Colonic mucosa (tissue), 4 donors: ENCODE measurements at regions not wholly inside any gene's neighbourhood (a gene's known extent, or its start where the extent isn't known, plus 50 kb on each side); places are given as distances from the start of the nearest gene placed in this dataset.

Experiments
- DNase-seq: peaks from one replicate; pipeline ENCODE4 v3.0.0-alpha.2; 2020
- H3K27ac ChIP-seq: fragments of 200-600 bp; one replicate; pipeline ENCODE4 v1.8.0; 2021
- H3K27me3 ChIP-seq: fragments of 200-600 bp; one replicate; pipeline ENCODE4 v1.8.0; 2021
- H3K36me3 ChIP-seq: fragments of 200-600 bp; one replicate; pipeline ENCODE4 v1.8.0; 2021
- H3K4me1 ChIP-seq: fragments of 200-600 bp; one replicate; pipeline ENCODE4 v1.8.0; 2021; ENCODE audit warnings: mild to moderate bottlenecking
- H3K4me3 ChIP-seq: fragments of 200-600 bp; one replicate; pipeline ENCODE4 v1.8.0; 2021
- H3K9ac ChIP-seq, 2 donors: one replicate each; pipeline ENCODE4 v1.7.0; 2013; ENCODE audit warnings: control low read depth in 2 of 2, low read depth in 2 of 2, low read length in 2 of 2
- H3K9me3 ChIP-seq: fragments of 200-600 bp; one replicate; pipeline ENCODE4 v1.8.0; 2021
- CTCF ChIP-seq: fragments of 200-600 bp; IDR thresholded peaks from one replicate; pipeline ENCODE4 v1.8.0; 2022; ENCODE audit warnings: antibody characterized with exemption, mild to moderate bottlenecking
- intact Hi-C: fragments of 100-400 bp; cut with DNase I; formaldehyde crosslinking; loops from one replicate; pipeline ENCODE4 v1.14.1; 2022
- donor health status: healthy.
- donor health status: DM: no; HTN: no; CAD: no.
- donor health status: DM: no; HTN: no; CAD: no.

- no peaks in the 10 kb centered on the region for H3K27me3 ChIP-seq
- no peak overlapping the region for H3K27ac ChIP-seq
- no peak for TF ChIP-seq CTCF
- no peak overlapping the region for H3K9ac ChIP-seq
- DNase-seq: no peak
- no peaks in the 10 kb centered on the region for H3K36me3 ChIP-seq
- H3K4me1 ChIP-seq: no peaks in the 10 kb centered on the region
- H3K9me3 ChIP-seq: no peaks in the 10 kb centered on the region
- no peak overlapping the region for H3K4me3 ChIP-seq
- intact Hi-C loops: no loop called here
Measured at GRCh38 chr9:118784033-118784432, 585.2 kb downstream of the BRINP1 start.

GRCh38 chr9:118785456-118785855, 583.8 kb downstream of the BRINP1 start:
- no peaks in the 10 kb centered on the region for H3K27me3 ChIP-seq
- no peak for TF ChIP-seq CTCF

GRCh38 chr9:118786877-118787276, 582.4 kb downstream of the BRINP1 start:
- H3K36me3 ChIP-seq: no peaks in the 10 kb centered on the region
- H3K4me1 ChIP-seq: no peaks in the 10 kb centered on the region
- no peak overlapping the region for H3K4me3 ChIP-seq
- H3K9me3 ChIP-seq: no peaks in the 10 kb centered on the region
- no peaks in the 10 kb centered on the region for H3K27me3 ChIP-seq
- no peak overlapping the region for H3K27ac ChIP-seq
- intact Hi-C loops: no loop called here
- DNase-seq: no peak
- no peak overlapping the region for H3K9ac ChIP-seq
- TF ChIP-seq CTCF: no peak

More at GRCh38 chr9:118785456-118785855, 583.8 kb downstream of the BRINP1 start:
- DNase-seq: no peak
- H3K9me3 ChIP-seq: no peaks in the 10 kb centered on the region
- no peak overlapping the region for H3K27ac ChIP-seq
- intact Hi-C loops: no loop called here
- no peaks in the 10 kb centered on the region for H3K36me3 ChIP-seq
- H3K4me1 ChIP-seq: no peaks in the 10 kb centered on the region
- H3K4me3 ChIP-seq: no peak overlapping the region
- H3K9ac ChIP-seq: no peak overlapping the region

- no peaks in the 10 kb centered on the region for H3K4me1 ChIP-seq
- H3K9ac ChIP-seq: no peak overlapping the region
- no peak overlapping the region for H3K27ac ChIP-seq
- no peaks in the 10 kb centered on the region for H3K9me3 ChIP-seq
- H3K4me3 ChIP-seq: no peak overlapping the region
- no peak for TF ChIP-seq CTCF
- intact Hi-C loops: no loop called here
- no peak for DNase-seq
- H3K27me3 ChIP-seq: no peaks in the 10 kb centered on the region
- no peaks in the 10 kb centered on the region for H3K36me3 ChIP-seq
Measured at GRCh38 chr9:118809160-118809625, 560.0 kb downstream of the BRINP1 start.

- DNase-seq: no peak
- H3K27me3 ChIP-seq: no peaks in the 10 kb centered on the region
- no peaks in the 10 kb centered on the region for H3K4me1 ChIP-seq
- no peak overlapping the region for H3K9ac ChIP-seq
- intact Hi-C loops: no loop called here
- no peak for TF ChIP-seq CTCF
- no peaks in the 10 kb centered on the region for H3K9me3 ChIP-seq
- no peaks in the 10 kb centered on the region for H3K36me3 ChIP-seq
- H3K27ac ChIP-seq: no peak overlapping the region
- H3K4me3 ChIP-seq: no peak overlapping the region
Measured at GRCh38 chr9:118829334-118829733, 539.9 kb downstream of the BRINP1 start.

GRCh38 chr9:118832371-118832770, 536.9 kb downstream of the BRINP1 start:
- H3K4me3 ChIP-seq: no peak overlapping the region
- intact Hi-C loops: no loop called here
- H3K9me3 ChIP-seq: no peaks in the 10 kb centered on the region
- H3K9ac ChIP-seq: no peak overlapping the region
- H3K4me1 ChIP-seq: no peaks in the 10 kb centered on the region
- no peak for DNase-seq
- no peak for TF ChIP-seq CTCF
- H3K27ac ChIP-seq: no peak overlapping the region
- H3K27me3 ChIP-seq: no peaks in the 10 kb centered on the region
- no peaks in the 10 kb centered on the region for H3K36me3 ChIP-seq
